Spleen (tissue), 11 donors: ENCODE measurements at regions not wholly inside any gene's neighbourhood (a gene's known extent, or its start where the extent isn't known, plus 50 kb on each side); places are given as distances from the start of the nearest gene placed in this dataset.

Source experiments
- DNase-seq: peaks from one replicate; pipeline ENCODE4 v3.0.0-alpha.2; 2020
- H3K27ac ChIP-seq, 8 donors: fragments of 200-600 bp; sonication (generic) in 7 of 8; 1 replicate in 4 of 8; 2 replicates in 4 of 8; pipeline versions ENCODE4 v1.5.0 to v1.8.0; 2016 to 2021; ENCODE audit warnings: inconsistent platforms in 4 of 8, mild to moderate bottlenecking in 4 of 8, moderate library complexity in 1 of 8
- H3K27me3 ChIP-seq, 7 donors: fragments of 200-600 bp; sonication (generic) in 6 of 7; replicated peaks in 1 of 7; 1 replicate in 4 of 7; 2 replicates in 3 of 7; pipeline versions ENCODE4 v1.5.0 to v1.8.0; 2016 to 2021; ENCODE audit warnings: inconsistent platforms in 3 of 7, mild to moderate bottlenecking in 1 of 7
- H3K36me3 ChIP-seq, 6 donors: fragments of 200-600 bp; sonication (generic) in 5 of 6; 1 replicate in 4 of 6; 2 replicates in 2 of 6; pipeline versions ENCODE4 v1.5.0 to v1.8.0; 2016 to 2021; ENCODE audit warnings: inconsistent platforms in 2 of 6
- H3K4me1 ChIP-seq, 6 donors: fragments of 200-600 bp; sonication (generic) in 5 of 6; 1 replicate in 3 of 6; 2 replicates in 3 of 6; pipeline versions ENCODE4 v1.5.0 to v1.8.0; 2016 to 2021; ENCODE audit warnings: inconsistent platforms in 3 of 6
- H3K4me3 ChIP-seq, 8 donors: fragments of 200-600 bp; sonication (generic) in 7 of 8; 1 replicate in 4 of 8; 2 replicates in 4 of 8; pipeline versions ENCODE4 v1.5.0 to v1.8.0; 2016 to 2021; ENCODE audit warnings: inconsistent platforms in 4 of 8, mild to moderate bottlenecking in 4 of 8, moderate library complexity in 2 of 8
- H3K9me3 ChIP-seq, 8 donors: fragments of 200-600 bp; sonication (generic) in 7 of 8; 1 replicate in 4 of 8; 2 replicates in 4 of 8; pipeline versions ENCODE4 v1.5.0 to v1.8.0; 2016 to 2021; ENCODE audit warnings: inconsistent platforms in 4 of 8
- CTCF ChIP-seq, 11 experiments: fragments of 200-600 bp in 7 of 11; fragments of 450-650 bp in 4 of 11; sonication (generic) in 4 of 11; IDR thresholded peaks in 8 of 11; conservative IDR thresholded peaks in 3 of 11; 1 replicate in 7 of 11; 2 replicates in 4 of 11; pipeline versions ENCODE4 v1.4.0 to v1.8.0; 2016 to 2021; ENCODE audit warnings: antibody characterized with exemption in 11 of 11, inconsistent platforms in 4 of 11, mild to moderate bottlenecking in 1 of 11
- POLR2A ChIP-seq, 3 donors: fragments of 450-650 bp; IDR thresholded peaks; one replicate each; pipeline ENCODE4 v1.5.1; 2017; ENCODE audit warnings: antibody characterized with exemption in 3 of 3, mild to moderate bottlenecking in 1 of 3
- POLR2AphosphoS5 ChIP-seq, 3 donors: sonication (generic); formaldehyde crosslinking; IDR thresholded peaks; one replicate each; pipeline ENCODE4 v1.5.1; 2017; ENCODE audit warnings: antibody characterized with exemption in 3 of 3
- WGBS, 5 donors: extraction: QIAGEN DNeasy Blood & Tissue Kit in 3 of 5; methylation state at CpG; one replicate each; pipeline versions ENCODE4 v1.1.5 to v1.1.7; 2013 to 2018; 5-methylcytosine and 5-hydroxymethylcytosine counted together
- intact Hi-C: fragments of 100-400 bp; cut with DNase I; formaldehyde crosslinking; loops from one replicate; pipeline ENCODE4 v1.15.0; 2023; ENCODE audit warnings: low total_unique reads
- donor health status: healthy with polysubstance abuse.
- donor health status: DM: no; HTN: no; CAD: no; lungs with moderate emphysema.
- donor health status: DM: no; HTN: no; CAD: no.
- donor health status: Bipolar disorder and iron deficiency.
- donor health status: healthy.
- donor health status: DM: no; HTN: no; CAD: no.
- donor health status: DM: yes; HTN: yes; CAD: no.

- Histone ChIP-seq H3K27ac (no peak overlapping the region), H3K4me3 (no peak overlapping the region), H3K36me3 (no peaks in the 10 kb centered on the region), H3K9me3 (no peaks in the 10 kb centered on the region), H3K4me1 (no peaks in the 10 kb centered on the region), H3K27me3 (no peaks in the 10 kb centered on the region)
- intact Hi-C loops, result no loop called here
- no peak for TF ChIP-seq POLR2AphosphoS5 (IDR thresholded peaks at IDR 0.05)
- TF ChIP-seq CTCF (IDR thresholded peaks at IDR 0.05 in 8 of 11, conservative IDR thresholded peaks at IDR 0.05 in 3 of 11), result no peak
- no peak for TF ChIP-seq POLR2A (IDR thresholded peaks at IDR 0.05)
- DNase-seq, result no peak
- WGBS, 5 donors, result 57 to 79% (median 74%) methylated on average over 3 of the region's 3 CpGs
These were observed 125.8 kb downstream of the NUP35 start for GRCh38 chr2:183250061-183250460.

- 88 to 97% (median 94%) methylated on average over 3 of the region's 3 CpGs for WGBS, 5 donors
- Histone ChIP-seq H3K4me3 (no peak overlapping the region), H3K36me3 (no peaks in the 10 kb centered on the region), H3K27me3 (no peaks in the 10 kb centered on the region), H3K9me3 (no peaks in the 10 kb centered on the region), H3K4me1 (no peaks in the 10 kb centered on the region), H3K27ac (no peak overlapping the region)
- no peak for TF ChIP-seq POLR2AphosphoS5 (IDR thresholded peaks at IDR 0.05)
- TF ChIP-seq POLR2A (IDR thresholded peaks at IDR 0.05), result no peak
- TF ChIP-seq CTCF (IDR thresholded peaks at IDR 0.05 in 8 of 11, conservative IDR thresholded peaks at IDR 0.05 in 3 of 11), result no peak
- intact Hi-C loops, result no loop called here
- DNase-seq, result no peak
These were observed 126.2 kb downstream of the NUP35 start for GRCh38 chr2:183250472-183250871.

DNA sequence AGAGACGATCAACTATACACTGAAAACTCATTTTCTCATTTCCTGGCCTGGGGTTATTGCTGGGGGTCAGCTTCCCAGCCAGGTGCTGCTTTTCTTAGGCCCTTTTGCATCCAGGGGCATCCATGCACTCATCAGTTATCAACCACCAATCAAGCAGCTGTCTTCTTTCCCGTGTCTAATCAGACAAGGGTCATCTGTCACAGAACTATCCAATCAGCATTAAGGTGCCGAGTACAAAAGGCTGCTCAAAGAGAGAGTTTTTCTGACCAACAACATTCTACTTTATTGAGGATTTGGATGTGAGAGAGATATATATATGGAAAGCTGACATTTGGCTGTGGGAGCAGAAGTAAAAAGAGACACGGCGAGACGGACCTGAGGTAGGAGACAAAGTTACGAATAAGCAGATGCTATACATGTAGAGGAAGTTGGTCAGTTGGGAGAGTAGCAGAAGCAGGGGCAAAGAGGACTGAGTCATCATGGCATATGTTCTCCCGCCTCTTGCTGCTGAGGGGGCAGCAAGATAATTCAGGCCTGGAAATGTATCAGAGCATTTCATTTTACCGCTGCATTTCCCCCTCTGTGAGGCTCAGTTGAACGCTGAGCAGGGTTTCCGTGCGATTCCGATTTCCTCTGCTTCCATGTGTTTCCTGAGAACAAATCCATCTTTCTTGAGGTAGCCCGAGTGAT is 129.3 kb downstream of the NUP35 start:
- TF ChIP-seq POLR2A (IDR thresholded peaks at IDR 0.05) (no peak), POLR2AphosphoS5 (IDR thresholded peaks at IDR 0.05) (no peak), CTCF (IDR thresholded peaks at IDR 0.05 in 8 of 11, conservative IDR thresholded peaks at IDR 0.05 in 3 of 11) (no peak)
- intact Hi-C loops, result no loop called here
- H3K27me3 ChIP-seq, result no peaks in the 10 kb centered on the region
- no peak overlapping the region for H3K4me3 ChIP-seq
- H3K27ac ChIP-seq, result no peak overlapping the region
- 70 to 84% (median 77%) methylated on average over 14 of the region's 14 CpGs for WGBS, 5 donors
- H3K9me3 ChIP-seq, result no peaks in the 10 kb centered on the region
- DNase-seq, result no peak
- H3K36me3 ChIP-seq, result no peaks in the 10 kb centered on the region
- H3K4me1 ChIP-seq, result no peaks in the 10 kb centered on the region

DNA sequence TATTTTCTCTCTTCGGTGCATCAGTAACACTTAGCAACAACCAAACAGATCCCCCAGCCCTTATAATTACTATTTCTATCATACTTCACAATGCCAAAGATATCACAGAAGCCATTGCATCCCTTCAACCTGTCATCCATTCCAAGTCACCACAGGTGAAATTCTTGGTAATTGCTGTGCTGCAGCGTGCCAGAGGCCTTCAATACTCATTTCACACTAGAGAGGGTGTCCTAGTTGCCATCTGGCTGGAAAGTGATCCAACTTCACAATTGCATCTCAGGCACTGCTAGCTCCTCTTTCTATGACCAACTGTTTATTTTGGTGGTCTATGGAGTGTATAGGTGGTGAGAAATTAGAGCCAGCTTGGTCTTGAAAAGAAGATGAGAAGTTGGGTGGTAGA is 131.2 kb downstream of the NUP35 start:
- Histone ChIP-seq H3K27me3 (no peaks in the 10 kb centered on the region), H3K36me3 (no peaks in the 10 kb centered on the region), H3K9me3 (no peaks in the 10 kb centered on the region), H3K4me1 (no peaks in the 10 kb centered on the region), H3K27ac (no peak overlapping the region), H3K4me3 (no peak overlapping the region)
- DNase-seq, result no peak
- intact Hi-C loops, result no loop called here
- 69 to 92% (median 86%) methylated on average over 2 of the region's 2 CpGs for WGBS, 5 donors
- TF ChIP-seq POLR2A (IDR thresholded peaks at IDR 0.05) (no peak), POLR2AphosphoS5 (IDR thresholded peaks at IDR 0.05) (no peak), CTCF (IDR thresholded peaks at IDR 0.05 in 8 of 11, conservative IDR thresholded peaks at IDR 0.05 in 3 of 11) (no peak)
